ENCODE measurements at regions not wholly inside any gene's neighbourhood (a gene's known extent, or its start where the extent isn't known, plus 50 kb on each side); places are given as distances from the start of the nearest gene placed in this dataset.

DNA sequence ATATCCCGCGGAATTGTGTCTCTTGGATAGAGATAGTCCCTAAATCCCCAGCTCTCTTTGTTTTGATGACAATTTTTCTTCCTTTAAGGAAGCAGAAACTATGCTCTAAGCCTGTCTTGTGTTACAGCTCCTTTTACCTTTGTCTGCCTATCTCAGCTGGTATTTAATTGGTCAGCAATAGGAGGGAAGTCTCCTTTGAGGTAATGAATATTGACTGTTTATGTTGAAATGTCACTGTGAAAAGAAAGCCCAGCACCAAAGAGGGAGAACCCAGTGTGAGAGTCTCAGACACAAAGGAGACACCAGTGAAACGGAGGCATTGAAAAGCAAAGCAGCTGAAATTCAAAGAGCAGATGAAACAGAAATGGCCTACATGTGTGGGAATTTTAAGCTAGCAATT, 372.6 kb downstream of the NR2F2 start:
- dilution Hi-C loops (cut with HindIII; ENCODE audit: low sequenced_read_pairs, unreplicated experiment), result no loop called here
- CTCF ChIA-PET, result no interaction called here
- no peak for ATAC-seq (ENCODE audit: low read depth)

More for the DNA sequence above, 372.6 kb downstream of the NR2F2 start:
- Histone ChIP-seq H4K8ac (ENCODE audit: low read depth in 2 of 2, low read length in 2 of 2) (no peak overlapping the region), H2BK120ac (ENCODE audit: low read depth, low read length) (no peak overlapping the region), H3K14ac (replicated peaks; ENCODE audit: low read depth, low read length) (no peak overlapping the region), H4K5ac (ENCODE audit: low read depth, low read length) (no peak overlapping the region), H2AK9ac (replicated peaks; ENCODE audit: low read depth, low read length, poor library complexity) (no peak overlapping the region), H3K9me1 (ENCODE audit: insufficient read depth, low read length) (no peaks in the 10 kb centered on the region), H3K4ac (ENCODE audit: low read depth, low read length) (no peak overlapping the region), H3K23ac (ENCODE audit: low read depth, low read length) (no peak overlapping the region), H2AFZ (replicated peaks; ENCODE audit: low read length, poor library complexity) (no peak overlapping the region), H3K4me2 (ENCODE audit: low read depth, low read length) (no peak overlapping the region), H3K27ac (ENCODE audit: insufficient read depth, low read length) (no peak overlapping the region), H2AK5ac (ENCODE audit: low read depth, low read length) (no peak overlapping the region), H2BK5ac (ENCODE audit: low read depth, low read length, poor library complexity, severe bottlenecking) (no peak overlapping the region), H3K79me1 (ENCODE audit: low read depth in 1 of 2, low read length in 2 of 2) (no peaks in the 10 kb centered on the region), H3K4me3 (ENCODE audit: insufficient read depth, low read depth, low read length) (no peak overlapping the region), H3K4me1 (ENCODE audit: control insufficient read depth, insufficient read depth, low read length) (no peaks in the 10 kb centered on the region), H3K9me3 (ENCODE audit: control insufficient read depth, insufficient read depth, low read length) (no peaks in the 10 kb centered on the region; the same call in 1 of the 2 replicates), H3K56ac (ENCODE audit: extremely low read depth, insufficient read depth, low read length) (no peak overlapping the region), H4K20me1 (ENCODE audit: insufficient read depth, low read length) (no peaks in the 10 kb centered on the region), H3K36me3 (ENCODE audit: control insufficient read depth, insufficient read depth, low read length) (no peaks in the 10 kb centered on the region), H3K27me3 (ENCODE audit: control insufficient read depth, insufficient read depth, low read length) (no peaks in the 10 kb centered on the region), H4K91ac (ENCODE audit: insufficient read depth, low read depth, low read length) (no peak overlapping the region), H3K18ac (ENCODE audit: low read depth, low read length) (no peak overlapping the region), H2BK15ac (ENCODE audit: low read depth, low read length) (no peak overlapping the region), H2BK20ac (ENCODE audit: low read depth, low read length) (no peak overlapping the region), H3K9ac (ENCODE audit: low read depth, low read length) (no peak overlapping the region)
- in situ Hi-C loops (cut with MboI; ENCODE audit: low sequenced_read_pairs) (no loop called here), intact Hi-C loops (cut with micrococcal nuclease) (no loop called here)
- no CpG with 5 or more reads among the region's 3 CpGs for WGBS, 2 experiments (ENCODE audit: extremely low coverage in 2 of 2, insufficient read length in 1 of 2)
- POLR2A ChIA-PET (ENCODE audit: unreplicated experiment), result no interaction called here
- TF ChIP-seq CEBPB (IDR thresholded peaks at IDR 0.05; ENCODE audit: low read depth, low read length), result no peak
- no peak for TF ChIP-seq CTCF (conservative IDR thresholded peaks at IDR 0.05; ENCODE audit: low read depth, low read length)
- no peak for TF ChIP-seq USF2 (IDR thresholded peaks at IDR 0.05; ENCODE audit: low read depth, low read length)
- no peak for TF ChIP-seq RFX5 (IDR thresholded peaks at IDR 0.05; ENCODE audit: low read depth, low read length)
- no peak for TF ChIP-seq MXI1 (IDR thresholded peaks at IDR 0.05; ENCODE audit: borderline replicate concordance, low read depth, low read length)
- no peak for TF ChIP-seq SMC3 (IDR thresholded peaks at IDR 0.05; ENCODE audit: low read depth, low read length)
- TF ChIP-seq BHLHE40 (IDR thresholded peaks at IDR 0.05; ENCODE audit: low read depth, low read length), result no peak
- TF ChIP-seq ELK1 (IDR thresholded peaks at IDR 0.05; ENCODE audit: borderline replicate concordance, low read depth, low read length), result no peak
- TF ChIP-seq NFE2L2 (IDR thresholded peaks at IDR 0.05; ENCODE audit: low read depth, low read length), result no peak
- no peak for TF ChIP-seq POLR2A (IDR thresholded peaks at IDR 0.05; ENCODE audit: low read depth, low read length)
- TF ChIP-seq FOS (IDR thresholded peaks at IDR 0.05; ENCODE audit: low read depth, low read length), result no peak
- TF ChIP-seq RCOR1 (IDR thresholded peaks at IDR 0.05; ENCODE audit: insufficient replicate concordance, low read length), result no peak
- no peak for TF ChIP-seq RAD21 (IDR thresholded peaks at IDR 0.05; ENCODE audit: low read length)
- TF ChIP-seq MAZ (IDR thresholded peaks at IDR 0.05; ENCODE audit: borderline replicate concordance, low read depth, low read length), result no peak
- TF ChIP-seq CHD1 (IDR thresholded peaks at IDR 0.05; ENCODE audit: low read depth, low read length), result no peak
- TF ChIP-seq MAFK (IDR thresholded peaks at IDR 0.05; ENCODE audit: low read depth, low read length), result no peak
- no peak for DNase-seq
- no TSS peak for BruUV-seq (replicated peaks)

Data from IMR-90 (cell line).